HG02943 (cell line): ENCODE measurements at regions not wholly inside any gene's neighbourhood (a gene's known extent, or its start where the extent isn't known, plus 50 kb on each side); places are given as distances from the start of the nearest gene placed in this dataset.

Source experiments
- ATAC-seq: cut with Tn5 transposase; IDR thresholded peaks from one replicate; pipeline ENCODE4 v1.9.1; 2021; ENCODE audit warnings: mild to moderate bottlenecking, low read depth, moderate library complexity; ENCODE audit not compliant: unreplicated experiment

GRCh38 chr4:108372681-108373080 is 203.9 kb upstream of the LEF1 start:
- no peak for ATAC-seq

DNA sequence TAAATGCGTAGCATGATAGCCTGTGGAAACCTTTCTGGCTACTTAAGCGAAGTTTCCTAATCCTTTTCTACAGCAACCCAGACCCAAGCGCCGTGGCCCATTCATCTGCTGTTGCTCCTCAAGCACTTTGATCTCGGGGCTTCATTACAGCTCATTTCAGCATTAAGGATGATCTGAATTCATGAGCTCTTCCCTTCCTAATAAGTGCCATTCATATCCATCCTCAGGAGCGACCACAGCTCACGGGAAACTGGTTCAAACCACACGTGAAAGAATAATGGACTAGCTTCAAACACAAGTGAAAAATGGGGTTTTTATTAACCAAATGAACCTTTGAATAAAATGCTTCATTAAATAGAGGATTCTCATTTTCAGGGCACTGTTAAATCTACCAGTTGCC is 202.6 kb upstream of the LEF1 start:
- no peak for ATAC-seq

DNA sequence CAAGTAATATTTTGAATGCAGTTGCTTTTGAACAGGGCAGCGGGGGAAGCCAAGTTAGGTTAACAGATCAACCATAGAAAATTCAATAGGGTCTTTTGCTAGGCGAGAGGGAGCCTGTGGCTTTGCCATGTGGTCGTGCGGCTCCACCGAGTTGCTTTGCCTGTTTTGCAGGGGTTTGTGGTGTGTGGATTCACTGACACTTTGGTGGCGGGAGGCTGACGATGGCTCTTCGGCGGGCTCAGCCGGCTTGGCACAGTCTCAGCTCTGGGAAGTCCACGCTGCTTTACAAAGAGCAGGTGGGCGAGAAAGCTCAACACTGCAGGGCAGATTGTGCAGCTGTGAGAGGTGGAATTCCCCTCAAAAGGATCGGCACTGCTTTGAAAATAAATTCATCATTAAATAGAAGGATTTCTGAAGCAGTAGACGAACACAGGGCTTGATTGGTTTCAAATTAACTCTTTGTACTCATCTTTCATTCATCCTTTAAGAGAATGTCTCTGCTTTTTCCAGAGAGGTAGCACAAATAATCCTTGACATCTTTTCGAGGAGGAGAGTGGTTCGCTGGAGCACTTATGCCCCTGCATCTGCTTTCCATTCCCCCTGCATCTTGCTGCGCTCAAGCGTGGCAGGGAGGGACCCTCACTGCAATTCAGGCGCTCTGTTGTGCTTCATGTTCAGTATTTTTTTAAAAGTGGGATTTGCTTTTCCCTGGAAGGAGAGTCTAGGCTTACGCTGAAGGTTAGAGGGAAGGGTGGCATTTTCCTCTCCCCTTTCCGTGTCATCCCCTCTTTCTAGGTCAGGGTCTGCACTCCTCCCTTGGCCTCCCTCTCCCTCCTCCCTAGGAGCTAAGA is 201.8 kb upstream of the LEF1 start:
- no peak for ATAC-seq

DNA sequence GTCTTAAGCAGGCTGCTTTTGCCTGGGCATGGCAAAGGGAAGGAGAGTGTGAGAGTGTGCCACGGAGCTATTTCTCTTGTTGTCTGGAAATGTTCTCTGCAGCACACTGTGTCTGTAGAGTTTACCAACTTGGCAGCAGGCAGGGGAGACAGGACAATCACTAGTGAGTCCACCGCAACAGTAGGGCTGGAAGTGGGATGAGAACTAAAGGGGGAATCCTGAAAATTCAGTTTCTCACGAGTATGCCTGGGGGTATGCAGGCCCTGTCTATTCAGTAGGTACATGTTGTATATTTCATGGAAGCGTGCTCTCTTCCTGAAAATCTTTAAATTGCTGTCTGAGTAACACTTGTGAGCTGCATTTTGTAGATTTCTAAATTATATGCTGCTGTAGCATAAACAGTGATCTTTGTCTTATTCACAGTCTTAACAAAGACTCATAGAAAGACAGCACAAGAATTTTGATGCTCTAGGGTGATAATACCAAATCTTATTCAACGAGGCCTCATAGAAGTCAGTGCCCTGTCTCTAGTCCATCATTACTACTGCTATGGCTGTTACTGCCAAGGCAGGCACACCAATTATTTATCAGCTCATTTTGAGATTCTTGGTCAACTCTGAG is 200.4 kb upstream of the LEF1 start:
- no peak for ATAC-seq

DNA sequence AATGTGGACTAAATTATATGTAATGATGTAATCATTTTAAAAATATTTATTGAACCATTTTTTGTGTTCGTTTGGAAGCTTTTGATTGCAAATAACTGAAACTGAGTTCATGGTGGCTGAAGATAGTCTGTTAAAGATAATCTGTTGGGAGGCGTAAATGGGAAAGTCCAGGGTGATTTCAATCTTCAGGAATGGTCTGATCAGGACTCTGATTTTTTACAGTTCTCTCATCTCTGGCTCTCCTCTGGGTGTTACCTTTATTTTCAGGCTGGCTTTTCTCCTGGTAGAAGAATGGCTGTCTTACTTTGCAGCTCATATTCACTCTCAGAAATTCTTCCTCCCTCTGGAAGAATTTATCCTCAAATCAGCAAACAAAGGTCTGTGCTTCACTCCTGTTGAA is 199.0 kb upstream of the LEF1 start:
- ATAC-seq = no peak

GRCh38 chr4:108366716-108367115 is 198.0 kb upstream of the LEF1 start:
- ATAC-seq = no peak

DNA sequence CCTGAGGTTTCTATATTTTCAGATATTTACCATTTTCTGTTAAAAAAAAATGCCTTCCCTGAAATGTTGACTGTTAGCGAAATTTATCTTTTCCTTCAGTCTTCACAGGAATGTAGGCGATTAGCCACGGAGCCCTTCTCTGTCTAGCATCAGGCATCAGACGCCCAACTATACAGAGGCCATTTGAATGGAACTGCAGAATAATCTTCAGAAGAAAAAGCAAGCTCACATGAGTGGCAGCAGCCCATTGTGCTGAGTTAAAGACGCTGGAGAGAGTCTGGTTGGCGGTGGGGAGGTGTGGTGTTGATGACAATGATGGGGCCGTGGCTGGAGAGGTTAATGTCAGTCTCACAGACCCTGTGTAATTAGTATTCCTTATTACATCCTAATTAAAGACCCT is 196.8 kb upstream of the LEF1 start:
- no peak for ATAC-seq

GRCh38 chr4:108361886-108362285 is 193.2 kb upstream of the LEF1 start:
- no peak for ATAC-seq

GRCh38 chr4:108361446-108361820 is 192.7 kb upstream of the LEF1 start:
- no peak for ATAC-seq

- no peak for ATAC-seq
Observed at GRCh38 chr4:108360754-108361445, 192.2 kb upstream of the LEF1 start.

- ATAC-seq = no peak
Observed at GRCh38 chr4:108359986-108360681, 191.4 kb upstream of the LEF1 start.

- ATAC-seq = no peak
Observed at GRCh38 chr4:108359130-108359985, 190.6 kb upstream of the LEF1 start.

GRCh38 chr4:108355902-108356535 is 187.3 kb upstream of the LEF1 start:
- ATAC-seq = no peak

DNA sequence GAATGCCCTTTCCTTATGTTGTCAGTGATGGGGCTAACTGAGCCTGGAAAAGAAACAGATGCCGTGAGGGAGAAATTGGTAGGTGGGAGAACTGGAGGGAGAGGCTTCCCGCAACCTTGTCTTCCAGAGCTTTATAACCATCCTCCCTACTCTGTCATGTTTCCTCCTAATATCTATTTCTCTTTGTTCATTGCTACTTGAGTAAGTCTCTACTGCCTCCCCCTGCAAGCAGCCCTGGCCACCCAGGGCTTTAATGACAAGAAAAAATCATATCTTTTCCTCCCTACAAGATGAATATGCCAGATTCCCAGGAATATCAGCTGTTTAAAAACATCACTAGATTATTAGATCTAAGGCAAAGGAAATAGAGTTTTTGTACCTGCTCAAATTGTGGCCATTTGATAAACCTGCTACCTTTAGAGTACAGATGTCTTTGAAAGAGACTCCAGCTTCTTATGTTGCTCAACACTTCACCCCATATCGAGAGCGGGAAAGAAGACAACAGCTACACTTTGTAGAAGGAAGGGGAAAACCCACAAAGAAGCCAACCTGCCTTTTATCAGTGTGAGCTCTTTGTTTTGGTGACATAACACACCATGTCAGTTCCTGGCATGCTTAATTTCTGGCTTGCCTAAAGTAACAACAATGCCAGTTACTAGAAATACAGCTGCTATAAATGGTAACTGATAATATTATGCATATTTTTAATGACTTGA is 186.6 kb upstream of the LEF1 start:
- no peak for ATAC-seq

GRCh38 chr4:108352664-108353308 is 184.1 kb upstream of the LEF1 start:
- no peak for ATAC-seq

DNA sequence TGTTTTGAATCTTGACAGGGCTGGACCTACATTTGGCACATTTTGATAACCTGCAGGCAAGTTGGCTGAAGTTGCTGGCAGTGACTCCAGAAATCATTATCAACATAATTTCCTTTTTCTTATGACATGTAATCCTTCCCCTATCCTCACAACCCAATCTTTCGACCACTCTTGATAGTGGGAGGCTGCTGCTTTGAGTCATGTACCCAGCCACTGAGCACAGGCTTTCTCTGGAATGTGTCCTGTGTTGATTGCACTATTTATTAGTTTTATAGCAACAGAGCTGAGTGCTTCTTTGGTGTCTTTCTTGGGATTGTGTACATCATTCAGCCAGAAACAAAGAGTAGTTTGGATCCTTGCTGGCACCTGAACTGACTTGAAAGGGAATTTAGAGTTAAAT is 183.1 kb upstream of the LEF1 start:
- no peak for ATAC-seq

GRCh38 chr4:108350332-108350731 is 181.6 kb upstream of the LEF1 start:
- no peak for ATAC-seq

DNA sequence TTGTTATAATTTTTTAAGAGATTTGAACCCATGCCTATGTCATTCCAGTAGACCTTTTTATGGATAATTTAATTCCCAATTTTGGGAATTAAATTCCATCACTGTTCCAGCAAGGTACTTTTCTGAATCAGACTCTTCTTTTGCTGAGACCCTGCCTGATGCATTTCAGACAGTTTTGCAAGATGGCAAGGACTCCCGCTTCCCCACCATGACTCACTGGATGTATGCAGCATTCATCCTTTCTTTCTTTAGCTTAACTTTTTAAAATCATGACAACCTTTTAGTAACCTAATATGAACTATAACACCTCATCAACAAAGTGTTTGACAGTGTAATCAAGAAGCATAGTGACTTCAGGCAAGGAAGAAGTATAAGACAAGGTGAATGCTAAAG is 178.1 kb upstream of the LEF1 start:
- no peak for ATAC-seq
